Liver (tissue), 8 donors: ENCODE measurements at regions not wholly inside any gene's neighbourhood (a gene's known extent, or its start where the extent isn't known, plus 50 kb on each side); places are given as distances from the start of the nearest gene placed in this dataset.

Experiments
- DNase-seq: peaks from one replicate; pipeline ENCODE4 v3.0.0-alpha.2; 2017; ENCODE audit warnings: low spot score
- H3K27ac ChIP-seq, 2 donors: one replicate each; pipeline ENCODE4 v1.7.0; 2013; ENCODE audit warnings: inconsistent platforms in 2 of 2, low read length in 2 of 2, control low read depth in 1 of 2, low read depth in 1 of 2, mild to moderate bottlenecking in 1 of 2
- H3K27me3 ChIP-seq, 4 donors: one replicate each; pipeline versions ENCODE4 v1.6.1 to v1.7.0; 2013; ENCODE audit warnings: low read length in 3 of 4, inconsistent platforms in 1 of 4, mild to moderate bottlenecking in 1 of 4, moderate library complexity in 1 of 4; ENCODE audit not compliant: control insufficient read depth in 4 of 4, insufficient read depth in 4 of 4
- H3K36me3 ChIP-seq, 4 donors: one replicate each; pipeline versions ENCODE4 v1.6.1 to v1.7.0; 2013; ENCODE audit warnings: low read length in 3 of 4, mild to moderate bottlenecking in 3 of 4, low read depth in 1 of 4, moderate library complexity in 1 of 4; ENCODE audit not compliant: control insufficient read depth in 4 of 4, insufficient read depth in 3 of 4
- H3K4me1 ChIP-seq, 4 donors: one replicate each; pipeline versions ENCODE4 v1.6.1 to v1.7.0; 2013; ENCODE audit warnings: low read length in 3 of 4, mild to moderate bottlenecking in 3 of 4, moderate library complexity in 1 of 4; ENCODE audit not compliant: control insufficient read depth in 4 of 4, insufficient read depth in 4 of 4
- H3K4me3 ChIP-seq, 3 donors: one replicate each; pipeline versions ENCODE4 v1.6.1 to v1.7.0; 2013; ENCODE audit warnings: low read length in 3 of 3, control low read depth in 1 of 3, low read depth in 1 of 3, mild to moderate bottlenecking in 1 of 3
- H3K9ac ChIP-seq, 2 donors: one replicate each; pipeline ENCODE4 v1.7.0; 2013; ENCODE audit warnings: low read length in 2 of 2, mild to moderate bottlenecking in 2 of 2, moderate library complexity in 2 of 2, control low read depth in 1 of 2, low read depth in 1 of 2
- H3K9me3 ChIP-seq, 4 donors: one replicate each; pipeline versions ENCODE4 v1.6.1 to v1.7.0; 2013; ENCODE audit warnings: low read length in 3 of 4; ENCODE audit not compliant: control insufficient read depth in 4 of 4
- EGR1 ChIP-seq, 2 donors: IDR thresholded peaks; 2 replicates each; pipeline ENCODE4 v1.6.1; 2016 to 2018; ENCODE audit warnings: antibody characterized with exemption in 2 of 2, low read depth in 2 of 2
- FOXA1 ChIP-seq: IDR thresholded peaks from 2 replicates; pipeline ENCODE4 v1.6.1; 2016; ENCODE audit warnings: antibody characterized with exemption
- FOXA2 ChIP-seq: IDR thresholded peaks from 2 replicates; pipeline ENCODE4 v1.6.1; 2016; ENCODE audit warnings: antibody characterized with exemption
- GABPA ChIP-seq, 2 donors: IDR thresholded peaks in 1 of 2; conservative IDR thresholded peaks in 1 of 2; 2 replicates each; pipeline ENCODE4 v1.6.1; 2016; ENCODE audit warnings: antibody characterized with exemption in 2 of 2, mild to moderate bottlenecking in 1 of 2, moderate library complexity in 1 of 2
- HNF4A ChIP-seq, 2 donors: conservative IDR thresholded peaks; 2 replicates each; pipeline ENCODE4 v1.6.1; 2016; ENCODE audit warnings: antibody characterized with exemption in 2 of 2, mild to moderate bottlenecking in 2 of 2
- HNF4G ChIP-seq: IDR thresholded peaks from 2 replicates; pipeline ENCODE4 v1.6.1; 2016; ENCODE audit warnings: antibody characterized with exemption
- JUND ChIP-seq, 2 donors: IDR thresholded peaks; 2 replicates each; pipeline ENCODE4 v1.6.1; 2016; ENCODE audit warnings: antibody characterized with exemption in 2 of 2
- NR2F2 ChIP-seq: IDR thresholded peaks from 2 replicates; pipeline ENCODE4 v1.6.1; 2016; ENCODE audit warnings: antibody characterized with exemption
- RAD21 ChIP-seq, 2 donors: IDR thresholded peaks; 2 replicates each; pipeline ENCODE4 v1.6.1; 2016; ENCODE audit warnings: antibody characterized with exemption in 2 of 2, mild to moderate bottlenecking in 2 of 2
- RXRA ChIP-seq, 2 donors: IDR thresholded peaks; 2 replicates each; pipeline ENCODE4 v1.6.1; 2017 to 2018; ENCODE audit warnings: antibody characterized with exemption in 2 of 2, mild to moderate bottlenecking in 1 of 2
- SP1 ChIP-seq: IDR thresholded peaks from 2 replicates; pipeline ENCODE4 v1.6.1; 2018; ENCODE audit warnings: antibody characterized with exemption, mild to moderate bottlenecking
- TAF1 ChIP-seq: conservative IDR thresholded peaks from 2 replicates; pipeline ENCODE4 v1.6.1; 2016; ENCODE audit warnings: antibody characterized with exemption, mild to moderate bottlenecking
- YY1 ChIP-seq: IDR thresholded peaks from 2 replicates; pipeline ENCODE4 v1.6.1; 2016; ENCODE audit warnings: antibody characterized with exemption, mild to moderate bottlenecking
- WGBS: extraction: QIAGEN DNeasy Blood & Tissue Kit; methylation state at CpG from one replicate; pipeline ENCODE4 v1.1.7; 2013; 5-methylcytosine and 5-hydroxymethylcytosine counted together
- TF ChIP-seq, protein P1 (sequence below): fragments of 150-350 bp; IDR thresholded peaks from 2 replicates; pipeline ENCODE4 v1.5.1; 2017; ENCODE audit warnings: improper control_type of control experiment, low read depth, low read length; ENCODE audit not compliant: missing input control
- TF ChIP-seq, protein P2 (sequence below): IDR thresholded peaks from 2 replicates; pipeline ENCODE4 v1.6.1; 2016; ENCODE audit warnings: antibody characterized with exemption, mild to moderate bottlenecking
- TF ChIP-seq, protein P3 (sequence below): IDR thresholded peaks from 2 replicates; pipeline ENCODE4 v1.6.1; 2016; ENCODE audit warnings: antibody characterized with exemption
- TF ChIP-seq, protein P4 (sequence below): IDR thresholded peaks from 2 replicates; pipeline ENCODE4 v1.6.1; 2016; ENCODE audit warnings: antibody characterized with exemption
- TF ChIP-seq, protein P5 (sequence below): IDR thresholded peaks from 2 replicates; pipeline ENCODE4 v1.6.1; 2016; ENCODE audit warnings: antibody characterized with exemption
- donor health status: healthy.
- donor health status: healthy.
- donor health status: healthy.
- donor health status: healthy.
- donor health status: healthy.

DNA sequence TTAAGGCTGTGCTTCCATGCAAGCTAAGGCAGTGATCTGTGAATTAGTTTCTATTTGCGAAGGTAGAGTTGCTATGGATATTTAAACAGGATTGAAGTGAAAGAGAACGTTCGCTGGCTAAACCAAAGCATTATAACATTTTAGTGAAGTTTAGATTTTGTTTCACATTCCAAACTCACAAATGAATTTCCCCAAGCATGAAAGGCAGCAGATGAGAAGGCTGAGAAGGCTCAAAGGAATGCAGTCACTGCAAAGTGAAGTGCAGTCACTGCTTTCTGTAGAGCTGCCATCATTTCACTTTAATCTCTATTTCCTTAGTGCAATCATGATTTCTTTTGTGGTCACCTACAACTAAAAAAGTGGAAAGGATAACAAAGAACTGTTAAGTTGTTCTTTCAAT, 334.7 kb upstream of the NR3C2 start:
- TF ChIP-seq FOXA1 (no peak), RXRA (IDR thresholded peaks at IDR 0.05) (no peak), TAF1 (no peak)
- TF ChIP-seq, protein P1, sequence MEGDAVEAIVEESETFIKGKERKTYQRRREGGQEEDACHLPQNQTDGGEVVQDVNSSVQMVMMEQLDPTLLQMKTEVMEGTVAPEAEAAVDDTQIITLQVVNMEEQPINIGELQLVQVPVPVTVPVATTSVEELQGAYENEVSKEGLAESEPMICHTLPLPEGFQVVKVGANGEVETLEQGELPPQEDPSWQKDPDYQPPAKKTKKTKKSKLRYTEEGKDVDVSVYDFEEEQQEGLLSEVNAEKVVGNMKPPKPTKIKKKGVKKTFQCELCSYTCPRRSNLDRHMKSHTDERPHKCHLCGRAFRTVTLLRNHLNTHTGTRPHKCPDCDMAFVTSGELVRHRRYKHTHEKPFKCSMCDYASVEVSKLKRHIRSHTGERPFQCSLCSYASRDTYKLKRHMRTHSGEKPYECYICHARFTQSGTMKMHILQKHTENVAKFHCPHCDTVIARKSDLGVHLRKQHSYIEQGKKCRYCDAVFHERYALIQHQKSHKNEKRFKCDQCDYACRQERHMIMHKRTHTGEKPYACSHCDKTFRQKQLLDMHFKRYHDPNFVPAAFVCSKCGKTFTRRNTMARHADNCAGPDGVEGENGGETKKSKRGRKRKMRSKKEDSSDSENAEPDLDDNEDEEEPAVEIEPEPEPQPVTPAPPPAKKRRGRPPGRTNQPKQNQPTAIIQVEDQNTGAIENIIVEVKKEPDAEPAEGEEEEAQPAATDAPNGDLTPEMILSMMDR = no peak
- TF ChIP-seq, protein P2, sequence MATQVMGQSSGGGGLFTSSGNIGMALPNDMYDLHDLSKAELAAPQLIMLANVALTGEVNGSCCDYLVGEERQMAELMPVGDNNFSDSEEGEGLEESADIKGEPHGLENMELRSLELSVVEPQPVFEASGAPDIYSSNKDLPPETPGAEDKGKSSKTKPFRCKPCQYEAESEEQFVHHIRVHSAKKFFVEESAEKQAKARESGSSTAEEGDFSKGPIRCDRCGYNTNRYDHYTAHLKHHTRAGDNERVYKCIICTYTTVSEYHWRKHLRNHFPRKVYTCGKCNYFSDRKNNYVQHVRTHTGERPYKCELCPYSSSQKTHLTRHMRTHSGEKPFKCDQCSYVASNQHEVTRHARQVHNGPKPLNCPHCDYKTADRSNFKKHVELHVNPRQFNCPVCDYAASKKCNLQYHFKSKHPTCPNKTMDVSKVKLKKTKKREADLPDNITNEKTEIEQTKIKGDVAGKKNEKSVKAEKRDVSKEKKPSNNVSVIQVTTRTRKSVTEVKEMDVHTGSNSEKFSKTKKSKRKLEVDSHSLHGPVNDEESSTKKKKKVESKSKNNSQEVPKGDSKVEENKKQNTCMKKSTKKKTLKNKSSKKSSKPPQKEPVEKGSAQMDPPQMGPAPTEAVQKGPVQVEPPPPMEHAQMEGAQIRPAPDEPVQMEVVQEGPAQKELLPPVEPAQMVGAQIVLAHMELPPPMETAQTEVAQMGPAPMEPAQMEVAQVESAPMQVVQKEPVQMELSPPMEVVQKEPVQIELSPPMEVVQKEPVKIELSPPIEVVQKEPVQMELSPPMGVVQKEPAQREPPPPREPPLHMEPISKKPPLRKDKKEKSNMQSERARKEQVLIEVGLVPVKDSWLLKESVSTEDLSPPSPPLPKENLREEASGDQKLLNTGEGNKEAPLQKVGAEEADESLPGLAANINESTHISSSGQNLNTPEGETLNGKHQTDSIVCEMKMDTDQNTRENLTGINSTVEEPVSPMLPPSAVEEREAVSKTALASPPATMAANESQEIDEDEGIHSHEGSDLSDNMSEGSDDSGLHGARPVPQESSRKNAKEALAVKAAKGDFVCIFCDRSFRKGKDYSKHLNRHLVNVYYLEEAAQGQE = no peak
- Histone ChIP-seq H3K4me1 (no peaks in the 10 kb centered on the region), H3K27ac (no peak overlapping the region), H3K4me3 (no peak overlapping the region), H3K36me3 (no peaks in the 10 kb centered on the region), H3K9ac (no peak overlapping the region), H3K9me3 (no peaks in the 10 kb centered on the region), H3K27me3 (no peaks in the 10 kb centered on the region)
- DNase-seq = no peak
- WGBS = 78% methylated on average over 3 of the region's 3 CpGs

DNA sequence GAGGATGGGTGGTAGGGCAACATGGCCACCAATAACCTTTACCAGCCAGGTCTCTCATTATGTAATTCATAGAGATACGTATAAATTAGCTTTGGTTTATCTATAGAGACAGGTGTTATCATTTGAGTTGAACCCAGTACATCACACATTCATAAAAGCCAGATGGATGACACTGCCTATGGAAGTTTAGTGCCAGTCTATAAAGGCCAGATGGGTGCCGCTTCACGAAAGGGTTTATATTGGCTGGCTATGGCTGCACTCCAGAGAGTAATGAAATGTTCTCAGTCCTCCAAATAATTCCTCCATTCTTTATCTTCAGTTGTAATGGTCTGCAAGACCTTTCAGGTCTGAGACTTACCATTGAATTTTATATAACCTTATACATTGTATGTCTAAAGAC, 331.9 kb upstream of the NR3C2 start:
- DNase-seq = no peak
- 88% methylated on average over 3 of the region's 3 CpGs for WGBS
- Histone ChIP-seq H3K4me1 (no peaks in the 10 kb centered on the region), H3K27me3 (no peaks in the 10 kb centered on the region), H3K9ac (no peak overlapping the region), H3K4me3 (no peak overlapping the region), H3K9me3 (no peaks in the 10 kb centered on the region), H3K27ac (no peak overlapping the region), H3K36me3 (no peaks in the 10 kb centered on the region)
- TF ChIP-seq, protein P3, sequence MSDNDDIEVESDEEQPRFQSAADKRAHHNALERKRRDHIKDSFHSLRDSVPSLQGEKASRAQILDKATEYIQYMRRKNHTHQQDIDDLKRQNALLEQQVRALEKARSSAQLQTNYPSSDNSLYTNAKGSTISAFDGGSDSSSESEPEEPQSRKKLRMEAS = no peak
- no peak for TF ChIP-seq EGR1 (IDR thresholded peaks at IDR 0.05; ENCODE audit: low read depth in 2 of 2)
- no peak for TF ChIP-seq HNF4G
- TF ChIP-seq NR2F2 = no peak
- TF ChIP-seq, protein P4, sequence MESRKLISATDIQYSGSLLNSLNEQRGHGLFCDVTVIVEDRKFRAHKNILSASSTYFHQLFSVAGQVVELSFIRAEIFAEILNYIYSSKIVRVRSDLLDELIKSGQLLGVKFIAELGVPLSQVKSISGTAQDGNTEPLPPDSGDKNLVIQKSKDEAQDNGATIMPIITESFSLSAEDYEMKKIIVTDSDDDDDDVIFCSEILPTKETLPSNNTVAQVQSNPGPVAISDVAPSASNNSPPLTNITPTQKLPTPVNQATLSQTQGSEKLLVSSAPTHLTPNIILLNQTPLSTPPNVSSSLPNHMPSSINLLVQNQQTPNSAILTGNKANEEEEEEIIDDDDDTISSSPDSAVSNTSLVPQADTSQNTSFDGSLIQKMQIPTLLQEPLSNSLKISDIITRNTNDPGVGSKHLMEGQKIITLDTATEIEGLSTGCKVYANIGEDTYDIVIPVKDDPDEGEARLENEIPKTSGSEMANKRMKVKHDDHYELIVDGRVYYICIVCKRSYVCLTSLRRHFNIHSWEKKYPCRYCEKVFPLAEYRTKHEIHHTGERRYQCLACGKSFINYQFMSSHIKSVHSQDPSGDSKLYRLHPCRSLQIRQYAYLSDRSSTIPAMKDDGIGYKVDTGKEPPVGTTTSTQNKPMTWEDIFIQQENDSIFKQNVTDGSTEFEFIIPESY = no peak
- no peak for TF ChIP-seq GABPA (IDR thresholded peaks at IDR 0.05 in 1 of 2, conservative IDR thresholded peaks at IDR 0.05 in 1 of 2)
- no peak for TF ChIP-seq TAF1
- TF ChIP-seq, protein P2 = no peak
- no peak for TF ChIP-seq HNF4A (conservative IDR thresholded peaks at IDR 0.05)
- TF ChIP-seq FOXA2 = no peak
- no peak for TF ChIP-seq RAD21 (IDR thresholded peaks at IDR 0.05)
- TF ChIP-seq SP1 = no peak
- no peak for TF ChIP-seq YY1
- TF ChIP-seq FOXA1 = no peak
- TF ChIP-seq RXRA (IDR thresholded peaks at IDR 0.05) = no peak
- TF ChIP-seq JUND (IDR thresholded peaks at IDR 0.05) = no peak
- TF ChIP-seq, protein P5, sequence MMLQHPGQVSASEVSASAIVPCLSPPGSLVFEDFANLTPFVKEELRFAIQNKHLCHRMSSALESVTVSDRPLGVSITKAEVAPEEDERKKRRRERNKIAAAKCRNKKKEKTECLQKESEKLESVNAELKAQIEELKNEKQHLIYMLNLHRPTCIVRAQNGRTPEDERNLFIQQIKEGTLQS = no peak
- TF ChIP-seq, protein P1 = no peak
